ENCODE measurements at regions not wholly inside any gene's neighbourhood (a gene's known extent, or its start where the extent isn't known, plus 50 kb on each side); places are given as distances from the start of the nearest gene placed in this dataset.

- Histone ChIP-seq H3K27me3 (ENCODE audit: control insufficient read depth, insufficient read depth, low read length) (no peaks in the 10 kb centered on the region), H3K27ac (ENCODE audit: low read depth, low read length) (no peak overlapping the region), H3K4me3 (ENCODE audit: low read depth, low read length) (no peak overlapping the region), H3K4me1 (ENCODE audit: control insufficient read depth, insufficient read depth, low read length) (no peaks in the 10 kb centered on the region), H3K36me3 (ENCODE audit: control insufficient read depth, insufficient read depth, low read length) (no peaks in the 10 kb centered on the region), H3K9me3 (ENCODE audit: control insufficient read depth, insufficient read depth, low read length) (no peaks in the 10 kb centered on the region)
- no peak for DNase-seq (ENCODE audit: low read depth in 4 of 6, low spot score in 6 of 6)
- WGBS (ENCODE audit: insufficient coverage), result 83% methylated on average over 1 of the region's 1 CpG
Observed at GRCh38 chr6:140620496-140620895, 1246.0 kb upstream of the CITED2 start.

GRCh38 chr6:140609956-140610355 lies 1235.5 kb upstream of the CITED2 start:
- Histone ChIP-seq H3K27me3 (ENCODE audit: control insufficient read depth, insufficient read depth, low read length) (no peaks in the 10 kb centered on the region), H3K36me3 (ENCODE audit: control insufficient read depth, insufficient read depth, low read length) (no peaks in the 10 kb centered on the region), H3K27ac (ENCODE audit: low read depth, low read length) (peak overlapping the region; percentile 29), H3K9me3 (ENCODE audit: control insufficient read depth, insufficient read depth, low read length) (no peaks in the 10 kb centered on the region), H3K4me3 (ENCODE audit: low read depth, low read length) (no peak overlapping the region), H3K4me1 (ENCODE audit: control insufficient read depth, insufficient read depth, low read length) (no peaks in the 10 kb centered on the region)
- peak in 2 of 6 donors; percentile 5 to 23 for DNase-seq (ENCODE audit: low read depth in 4 of 6, low spot score in 6 of 6)
- WGBS (ENCODE audit: insufficient coverage), result 17% methylated on average over 1 of the region's 2 CpGs

DNA sequence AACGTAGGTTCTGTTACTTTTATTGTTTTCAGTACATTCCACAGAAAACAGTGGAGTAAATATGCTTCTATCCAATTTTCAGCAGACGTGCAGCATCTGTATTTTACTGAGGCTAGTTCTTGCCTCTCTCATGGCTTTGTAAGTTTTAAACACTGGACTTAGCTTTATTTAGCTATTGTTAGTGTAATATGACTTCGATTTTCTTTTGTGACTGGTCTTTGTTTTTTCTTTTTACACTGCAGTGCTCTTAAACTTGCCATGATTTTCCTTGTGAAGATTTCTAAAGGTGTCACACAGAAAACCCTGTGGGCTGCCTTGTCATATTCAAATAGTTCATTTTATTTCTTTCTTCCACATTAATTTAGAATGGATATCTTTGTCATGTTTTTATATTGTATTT lies 1234.9 kb upstream of the CITED2 start:
- Histone ChIP-seq H3K9me3 (ENCODE audit: control insufficient read depth, insufficient read depth, low read length) (no peaks in the 10 kb centered on the region), H3K4me3 (ENCODE audit: low read depth, low read length) (no peak overlapping the region), H3K27me3 (ENCODE audit: control insufficient read depth, insufficient read depth, low read length) (no peaks in the 10 kb centered on the region), H3K27ac (ENCODE audit: low read depth, low read length) (no peak overlapping the region), H3K4me1 (ENCODE audit: control insufficient read depth, insufficient read depth, low read length) (no peaks in the 10 kb centered on the region), H3K36me3 (ENCODE audit: control insufficient read depth, insufficient read depth, low read length) (no peaks in the 10 kb centered on the region)
- DNase-seq (ENCODE audit: low read depth in 4 of 6, low spot score in 6 of 6), result no peak
- WGBS (ENCODE audit: insufficient coverage), result no CpG with 5 or more reads among the region's 3 CpGs

DNA sequence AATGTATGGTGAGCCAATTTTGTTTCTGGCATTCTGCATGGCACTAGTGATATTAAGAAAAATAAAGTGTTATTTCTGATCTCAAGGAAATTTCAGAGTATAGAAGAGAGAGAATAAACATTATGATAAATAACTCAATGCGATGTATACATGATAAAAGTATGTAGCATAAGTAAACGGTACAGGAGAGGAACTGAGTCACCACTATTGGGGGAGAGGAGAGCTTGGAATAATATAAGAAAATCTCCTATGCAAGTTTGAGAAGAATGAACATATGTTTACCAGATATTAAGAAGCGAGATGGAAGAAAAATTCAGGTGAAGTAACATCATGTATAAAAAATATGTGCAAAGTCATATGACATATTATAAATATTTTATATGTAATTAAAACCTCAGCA lies 1230.3 kb upstream of the CITED2 start:
- WGBS (ENCODE audit: insufficient coverage), result no CpG with 5 or more reads among the region's 3 CpGs
- Histone ChIP-seq H3K27ac (ENCODE audit: low read depth, low read length) (no peak overlapping the region), H3K4me3 (ENCODE audit: low read depth, low read length) (no peak overlapping the region), H3K36me3 (ENCODE audit: control insufficient read depth, insufficient read depth, low read length) (no peaks in the 10 kb centered on the region), H3K27me3 (ENCODE audit: control insufficient read depth, insufficient read depth, low read length) (no peaks in the 10 kb centered on the region), H3K4me1 (ENCODE audit: control insufficient read depth, insufficient read depth, low read length) (no peaks in the 10 kb centered on the region), H3K9me3 (ENCODE audit: control insufficient read depth, insufficient read depth, low read length) (no peaks in the 10 kb centered on the region)
- DNase-seq (ENCODE audit: low read depth in 4 of 6, low spot score in 6 of 6), result no peak

DNA sequence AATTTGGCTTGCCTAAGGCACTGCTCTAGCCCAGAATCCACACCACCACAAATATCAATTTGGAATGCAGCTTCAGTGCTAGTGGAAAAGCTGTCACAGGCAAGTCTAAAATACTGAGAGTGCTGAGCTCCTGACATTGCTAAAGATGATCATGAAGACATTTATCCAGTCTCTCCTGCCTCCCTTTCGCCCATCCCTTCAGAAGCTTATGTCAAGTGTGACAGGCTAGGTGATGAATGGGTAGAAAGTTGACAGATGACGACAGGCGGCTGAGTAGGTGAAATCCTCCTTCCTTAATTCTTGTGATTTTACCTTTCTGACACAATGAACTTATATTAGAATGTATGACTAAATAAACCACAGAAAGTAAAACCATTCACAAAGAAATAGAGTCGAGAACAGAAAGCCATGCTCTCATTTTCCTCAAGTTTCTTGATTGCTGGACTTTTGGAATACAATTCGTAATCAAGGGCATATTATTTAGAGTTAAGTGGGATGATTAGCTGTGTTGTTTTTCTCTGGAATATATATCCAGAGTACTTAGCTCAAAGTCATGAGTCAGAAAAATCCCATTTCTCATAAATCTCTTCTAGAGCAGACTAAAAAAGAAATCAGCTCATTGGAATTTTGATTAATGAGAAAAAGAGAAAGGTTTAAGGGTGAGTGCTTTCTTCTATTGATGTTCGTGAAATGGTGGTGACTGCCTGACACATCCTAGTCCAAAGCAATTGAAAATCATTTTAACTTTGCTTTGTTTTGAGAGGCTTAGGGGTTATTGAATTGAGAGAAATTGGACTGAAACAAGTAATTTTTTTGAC lies 1228.2 kb upstream of the CITED2 start:
- DNase-seq (ENCODE audit: low read depth in 4 of 6, low spot score in 6 of 6), result no peak
- Histone ChIP-seq H3K4me3 (ENCODE audit: low read depth, low read length) (no peak overlapping the region), H3K27me3 (ENCODE audit: control insufficient read depth, insufficient read depth, low read length) (no peaks in the 10 kb centered on the region), H3K9me3 (ENCODE audit: control insufficient read depth, insufficient read depth, low read length) (peaks cover 3% of the 10 kb centered on the region), H3K27ac (ENCODE audit: low read depth, low read length) (no peak overlapping the region), H3K36me3 (ENCODE audit: control insufficient read depth, insufficient read depth, low read length) (no peaks in the 10 kb centered on the region), H3K4me1 (ENCODE audit: control insufficient read depth, insufficient read depth, low read length) (no peaks in the 10 kb centered on the region)
- WGBS (ENCODE audit: insufficient coverage), result 100% methylated on average over 1 of the region's 6 CpGs

GRCh38 chr6:140601021-140601808 lies 1226.8 kb upstream of the CITED2 start:
- Histone ChIP-seq H3K9me3 (ENCODE audit: control insufficient read depth, insufficient read depth, low read length) (peaks cover 3% of the 10 kb centered on the region), H3K27me3 (ENCODE audit: control insufficient read depth, insufficient read depth, low read length) (no peaks in the 10 kb centered on the region), H3K4me3 (ENCODE audit: low read depth, low read length) (no peak overlapping the region), H3K27ac (ENCODE audit: low read depth, low read length) (no peak overlapping the region), H3K4me1 (ENCODE audit: control insufficient read depth, insufficient read depth, low read length) (no peaks in the 10 kb centered on the region), H3K36me3 (ENCODE audit: control insufficient read depth, insufficient read depth, low read length) (no peaks in the 10 kb centered on the region)
- DNase-seq (ENCODE audit: low read depth in 4 of 6, low spot score in 6 of 6), result no peak
- WGBS (ENCODE audit: insufficient coverage), result no CpG with 5 or more reads among the region's 3 CpGs

DNA sequence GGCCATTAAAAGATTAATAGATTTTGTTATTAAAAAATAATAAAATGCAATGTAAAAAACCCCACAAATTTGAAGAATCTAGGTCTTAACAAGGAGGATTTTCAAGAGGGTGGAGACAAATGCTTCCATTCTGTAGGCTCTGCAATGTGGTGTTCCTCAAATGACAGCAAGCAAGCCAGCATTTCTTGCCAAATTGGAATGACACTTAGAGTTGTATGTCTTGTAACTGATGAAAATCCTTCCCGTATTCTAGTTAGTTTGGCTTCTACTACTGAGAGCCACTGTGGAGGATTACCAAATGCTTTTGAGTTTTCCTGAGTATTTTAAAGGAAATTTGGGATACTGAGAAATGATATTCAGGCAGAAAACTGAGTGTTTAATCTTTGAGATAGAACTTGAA lies 1225.5 kb upstream of the CITED2 start:
- Histone ChIP-seq H3K36me3 (ENCODE audit: control insufficient read depth, insufficient read depth, low read length) (no peaks in the 10 kb centered on the region), H3K4me1 (ENCODE audit: control insufficient read depth, insufficient read depth, low read length) (no peaks in the 10 kb centered on the region), H3K4me3 (ENCODE audit: low read depth, low read length) (no peak overlapping the region), H3K27me3 (ENCODE audit: control insufficient read depth, insufficient read depth, low read length) (no peaks in the 10 kb centered on the region), H3K9me3 (ENCODE audit: control insufficient read depth, insufficient read depth, low read length) (peaks cover 3% of the 10 kb centered on the region), H3K27ac (ENCODE audit: low read depth, low read length) (no peak overlapping the region)
- 75% methylated on average over 1 of the region's 1 CpG for WGBS (ENCODE audit: insufficient coverage)
- peak in 1 of 6 donors; percentile 77 for DNase-seq (ENCODE audit: low read depth in 4 of 6, low spot score in 6 of 6)

GRCh38 chr6:140597181-140597580 lies 1222.7 kb upstream of the CITED2 start:
- peaks cover 3% of the 10 kb centered on the region for H3K9me3 ChIP-seq (ENCODE audit: control insufficient read depth, insufficient read depth, low read length)
- no peak for DNase-seq (ENCODE audit: low read depth in 4 of 6, low spot score in 6 of 6)
- no peak overlapping the region for H3K27ac ChIP-seq (ENCODE audit: low read depth, low read length)
- no peaks in the 10 kb centered on the region for H3K36me3 ChIP-seq (ENCODE audit: control insufficient read depth, insufficient read depth, low read length)
- no peaks in the 10 kb centered on the region for H3K27me3 ChIP-seq (ENCODE audit: control insufficient read depth, insufficient read depth, low read length)
- no peak overlapping the region for H3K4me3 ChIP-seq (ENCODE audit: low read depth, low read length)
- no peaks in the 10 kb centered on the region for H3K4me1 ChIP-seq (ENCODE audit: control insufficient read depth, insufficient read depth, low read length)
- no CpG with 5 or more reads among the region's 1 CpG for WGBS (ENCODE audit: insufficient coverage)

DNA sequence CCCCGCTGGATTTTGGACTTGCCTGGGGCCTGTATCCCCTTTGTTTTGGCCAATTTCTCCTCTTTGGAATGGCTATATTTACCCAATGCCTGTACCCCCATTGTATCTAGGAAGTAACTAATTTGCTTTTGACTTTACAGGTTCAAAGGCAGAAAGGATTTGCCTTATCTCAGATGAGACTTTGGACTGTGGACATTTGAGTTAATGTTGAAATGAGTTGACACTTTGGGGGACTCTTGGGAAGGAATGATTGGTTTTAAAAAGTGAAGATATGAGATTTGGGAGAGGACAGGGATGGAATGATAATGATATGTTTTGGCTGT lies 1220.3 kb upstream of the CITED2 start:
- H3K9me3 ChIP-seq (ENCODE audit: control insufficient read depth, insufficient read depth, low read length), result peaks cover 3% of the 10 kb centered on the region
- H3K27ac ChIP-seq (ENCODE audit: low read depth, low read length), result no peak overlapping the region
- H3K4me3 ChIP-seq (ENCODE audit: low read depth, low read length), result no peak overlapping the region
- no peak for DNase-seq (ENCODE audit: low read depth in 4 of 6, low spot score in 6 of 6)
- no peaks in the 10 kb centered on the region for H3K4me1 ChIP-seq (ENCODE audit: control insufficient read depth, insufficient read depth, low read length)
- WGBS (ENCODE audit: insufficient coverage), result no CpG with 5 or more reads among the region's 1 CpG
- H3K27me3 ChIP-seq (ENCODE audit: control insufficient read depth, insufficient read depth, low read length), result no peaks in the 10 kb centered on the region
- no peaks in the 10 kb centered on the region for H3K36me3 ChIP-seq (ENCODE audit: control insufficient read depth, insufficient read depth, low read length)

DNA sequence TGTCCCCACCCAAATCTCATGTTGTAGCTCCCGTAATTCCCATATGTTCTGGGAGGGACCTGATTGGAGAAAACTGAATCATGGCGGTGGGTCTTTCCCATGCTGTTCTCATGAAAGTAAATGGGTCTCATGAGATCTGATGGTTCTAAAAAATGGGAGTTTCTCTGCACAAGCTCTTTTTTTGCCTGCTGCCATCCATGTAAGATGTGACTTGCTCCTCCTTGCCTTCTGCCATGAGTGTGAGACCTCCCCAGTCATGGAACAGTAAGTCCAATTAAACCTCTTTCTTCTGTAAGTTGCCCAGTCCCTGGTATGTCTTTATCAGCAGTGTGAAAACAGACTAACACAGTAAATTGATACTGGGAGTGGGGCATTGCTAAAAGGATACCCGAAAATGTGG lies 1218.4 kb upstream of the CITED2 start:
- no peaks in the 10 kb centered on the region for H3K27me3 ChIP-seq (ENCODE audit: control insufficient read depth, insufficient read depth, low read length)
- no peak for DNase-seq (ENCODE audit: low read depth in 4 of 6, low spot score in 6 of 6)
- no peak overlapping the region for H3K4me3 ChIP-seq (ENCODE audit: low read depth, low read length)
- H3K27ac ChIP-seq (ENCODE audit: low read depth, low read length), result no peak overlapping the region
- no peaks in the 10 kb centered on the region for H3K36me3 ChIP-seq (ENCODE audit: control insufficient read depth, insufficient read depth, low read length)
- WGBS (ENCODE audit: insufficient coverage), result 100% methylated on average over 2 of the region's 3 CpGs
- no peaks in the 10 kb centered on the region for H3K9me3 ChIP-seq (ENCODE audit: control insufficient read depth, insufficient read depth, low read length)
- H3K4me1 ChIP-seq (ENCODE audit: control insufficient read depth, insufficient read depth, low read length), result no peaks in the 10 kb centered on the region
